Astrocyte (in vitro differentiated cells and primary cell): ENCODE measurements at regions not wholly inside any gene's neighbourhood (a gene's known extent, or its start where the extent isn't known, plus 50 kb on each side); places are given as distances from the start of the nearest gene placed in this dataset.
A peak's percentile ranks its signal among the peaks of the same experiment; 100 is the strongest.

Source experiments
- DNase-seq: peaks from one replicate; pipeline ENCODE4 v3.0.0-alpha.2; 2010; ENCODE audit warnings: low read depth
- FAIRE-seq: peaks from 2 replicates; lab custom pipeline; 2011; peaks lifted over from hg19 to GRCh38; lab: Jason Lieb, UNC
- H2AFZ ChIP-seq: 2 replicates; pipeline ENCODE4 v1.6.0; 2012; ENCODE audit warnings: low read depth, low read length, inconsistent platforms
- H3K27ac ChIP-seq: 2 replicates; pipeline ENCODE4 v1.5.1; 2011; ENCODE audit warnings: low read depth, low read length, inconsistent platforms
- H3K27me3 ChIP-seq: 2 replicates; pipeline ENCODE4 v1.6.0; 2011; ENCODE audit warnings: low read length, inconsistent platforms; ENCODE audit not compliant: insufficient read depth
- H3K36me3 ChIP-seq: 2 replicates; pipeline ENCODE4 v1.5.1; 2011; ENCODE audit warnings: low read length, inconsistent platforms; ENCODE audit not compliant: insufficient read depth
- H3K4me1 ChIP-seq: 2 replicates; pipeline ENCODE4 v1.5.1; 2011; ENCODE audit warnings: low read length, inconsistent platforms; ENCODE audit not compliant: insufficient read depth
- H3K4me2 ChIP-seq: 2 replicates; pipeline ENCODE4 v1.6.0; 2012; ENCODE audit warnings: low read length, inconsistent platforms
- H3K4me3 ChIP-seq: 2 replicates; pipeline ENCODE4 v1.5.1; 2011; ENCODE audit warnings: low read depth, mild to moderate bottlenecking, low read length, inconsistent platforms; ENCODE audit not compliant: insufficient read depth
- H3K79me2 ChIP-seq: 2 replicates; pipeline ENCODE4 v1.6.0; 2012; ENCODE audit warnings: mild to moderate bottlenecking, low read length, inconsistent platforms; ENCODE audit not compliant: insufficient read depth
- H3K9ac ChIP-seq: 2 replicates; pipeline ENCODE4 v1.6.0; 2012; ENCODE audit warnings: mild to moderate bottlenecking, low read length, inconsistent platforms
- H3K9me3 ChIP-seq: 2 replicates; pipeline ENCODE4 v1.5.1; 2012; ENCODE audit warnings: low read depth, mild to moderate bottlenecking, low read length, inconsistent platforms; ENCODE audit not compliant: insufficient read depth
- H4K20me1 ChIP-seq: 2 replicates; pipeline ENCODE4 v1.6.0; 2012; ENCODE audit warnings: low read length, inconsistent platforms; ENCODE audit not compliant: insufficient read depth
- H3K27ac Mint-ChIP-seq: one replicate; pipeline ENCODE4 v1.8.0; 2021; ENCODE audit warnings: mild to moderate bottlenecking, mixed read lengths; ENCODE audit not compliant: unreplicated experiment
- H3K27me3 Mint-ChIP-seq: one replicate; pipeline ENCODE4 v1.8.0; 2021; ENCODE audit warnings: low read depth, mixed read lengths; ENCODE audit not compliant: unreplicated experiment
- H3K36me3 Mint-ChIP-seq: one replicate; pipeline ENCODE4 v1.8.0; 2021; ENCODE audit warnings: low read depth, mixed read lengths; ENCODE audit not compliant: unreplicated experiment
- H3K4me1 Mint-ChIP-seq: one replicate; pipeline ENCODE4 v1.8.0; 2021; ENCODE audit warnings: low read depth, mixed read lengths; ENCODE audit not compliant: unreplicated experiment
- H3K4me3 Mint-ChIP-seq: one replicate; pipeline ENCODE4 v1.8.0; 2021; ENCODE audit warnings: mild to moderate bottlenecking, moderate library complexity, mixed read lengths; ENCODE audit not compliant: unreplicated experiment
- H3K9me3 Mint-ChIP-seq: one replicate; pipeline ENCODE4 v1.8.0; 2021; ENCODE audit warnings: mild to moderate bottlenecking, mixed read lengths; ENCODE audit not compliant: unreplicated experiment
- EZH2 ChIP-seq: IDR thresholded peaks from 2 replicates; pipeline ENCODE4 v1.6.1; 2012; ENCODE audit warnings: mild to moderate bottlenecking, low read length, inconsistent platforms; ENCODE audit not compliant: insufficient read depth
- TF ChIP-seq, protein P1 (sequence below): IDR thresholded peaks from 2 replicates; pipeline ENCODE4 v1.5.1; 2011; ENCODE audit warnings: low read depth, mild to moderate bottlenecking, inconsistent platforms, low read length, moderate library complexity; ENCODE audit not compliant: insufficient read depth

DNA sequence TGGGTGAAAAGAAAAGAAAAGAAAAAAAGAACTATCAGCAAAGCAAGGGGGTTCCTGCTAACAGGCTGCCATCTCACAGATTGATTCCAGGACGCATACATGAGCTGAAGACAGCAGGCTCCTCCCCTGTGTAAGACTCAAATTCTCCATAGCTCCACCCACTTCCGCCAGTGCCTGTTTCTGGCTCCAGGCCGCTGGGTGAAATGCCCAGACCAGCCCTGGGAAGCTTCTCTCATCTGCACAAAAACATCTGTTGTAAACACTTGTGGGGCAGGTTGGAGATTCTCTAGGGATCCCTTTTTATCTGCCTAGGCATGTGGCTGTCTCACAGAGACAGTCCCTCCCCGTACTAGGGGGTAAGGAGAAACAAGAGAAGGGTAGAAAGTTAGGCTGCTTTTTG is 1054.4 kb upstream of the SPRY2 start:
- Mint-ChIP-seq H3K27ac (no peak overlapping the region), H3K36me3 (no peaks in the 10 kb centered on the region), H3K4me1 (no peaks in the 10 kb centered on the region), H3K27me3 (no peaks in the 10 kb centered on the region), H3K4me3 (no peak overlapping the region), H3K9me3 (no peaks in the 10 kb centered on the region)
- no peaks in the 10 kb centered on the region for H3K4me1 ChIP-seq
- TF ChIP-seq EZH2 = no peak
- TF ChIP-seq, protein P1, sequence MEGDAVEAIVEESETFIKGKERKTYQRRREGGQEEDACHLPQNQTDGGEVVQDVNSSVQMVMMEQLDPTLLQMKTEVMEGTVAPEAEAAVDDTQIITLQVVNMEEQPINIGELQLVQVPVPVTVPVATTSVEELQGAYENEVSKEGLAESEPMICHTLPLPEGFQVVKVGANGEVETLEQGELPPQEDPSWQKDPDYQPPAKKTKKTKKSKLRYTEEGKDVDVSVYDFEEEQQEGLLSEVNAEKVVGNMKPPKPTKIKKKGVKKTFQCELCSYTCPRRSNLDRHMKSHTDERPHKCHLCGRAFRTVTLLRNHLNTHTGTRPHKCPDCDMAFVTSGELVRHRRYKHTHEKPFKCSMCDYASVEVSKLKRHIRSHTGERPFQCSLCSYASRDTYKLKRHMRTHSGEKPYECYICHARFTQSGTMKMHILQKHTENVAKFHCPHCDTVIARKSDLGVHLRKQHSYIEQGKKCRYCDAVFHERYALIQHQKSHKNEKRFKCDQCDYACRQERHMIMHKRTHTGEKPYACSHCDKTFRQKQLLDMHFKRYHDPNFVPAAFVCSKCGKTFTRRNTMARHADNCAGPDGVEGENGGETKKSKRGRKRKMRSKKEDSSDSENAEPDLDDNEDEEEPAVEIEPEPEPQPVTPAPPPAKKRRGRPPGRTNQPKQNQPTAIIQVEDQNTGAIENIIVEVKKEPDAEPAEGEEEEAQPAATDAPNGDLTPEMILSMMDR = no peak
- FAIRE-seq = no peak
- H3K36me3 ChIP-seq = no peaks in the 10 kb centered on the region
- H3K4me3 ChIP-seq = no peak overlapping the region
- H3K79me2 ChIP-seq = no peaks in the 10 kb centered on the region
- H4K20me1 ChIP-seq = no peaks in the 10 kb centered on the region
- H3K9ac ChIP-seq = no peak overlapping the region
- H3K27me3 ChIP-seq = no peaks in the 10 kb centered on the region
- no peak for DNase-seq
- H2AFZ ChIP-seq = peak overlapping the region; percentile 11
- no peak overlapping the region for H3K4me2 ChIP-seq
- H3K27ac ChIP-seq = no peak overlapping the region
- no peaks in the 10 kb centered on the region for H3K9me3 ChIP-seq

DNA sequence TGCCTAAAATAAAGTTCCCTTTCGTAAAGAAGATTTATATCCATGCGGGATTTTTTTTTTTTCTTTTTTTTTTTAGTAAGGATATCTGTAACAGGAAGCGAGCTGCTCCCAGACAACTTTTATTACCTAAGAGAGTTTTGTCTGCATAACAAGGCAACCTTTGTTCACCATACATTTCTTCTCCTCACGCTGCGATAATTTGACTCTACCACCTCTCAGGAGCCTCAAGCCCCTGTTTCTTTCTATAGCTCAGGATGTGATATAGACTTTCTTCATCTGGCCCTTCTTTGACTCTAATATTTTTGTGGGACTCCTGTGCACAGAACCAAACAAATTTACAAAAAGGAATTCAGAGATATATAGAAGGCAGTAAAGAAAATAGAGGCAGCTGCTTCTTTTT is 1053.7 kb upstream of the SPRY2 start:
- H3K4me3 Mint-ChIP-seq = no peak overlapping the region
- Histone ChIP-seq H3K4me3 (no peak overlapping the region), H4K20me1 (no peaks in the 10 kb centered on the region), H3K27me3 (no peaks in the 10 kb centered on the region), H3K4me1 (no peaks in the 10 kb centered on the region), H3K9ac (no peak overlapping the region), H3K27ac (no peak overlapping the region), H3K36me3 (no peaks in the 10 kb centered on the region), H3K79me2 (no peaks in the 10 kb centered on the region), H2AFZ (no peak overlapping the region), H3K9me3 (no peaks in the 10 kb centered on the region), H3K4me2 (no peak overlapping the region)
- H3K4me1 Mint-ChIP-seq = no peaks in the 10 kb centered on the region
- H3K27ac Mint-ChIP-seq = no peak overlapping the region
- no peaks in the 10 kb centered on the region for H3K27me3 Mint-ChIP-seq
- H3K9me3 Mint-ChIP-seq = no peaks in the 10 kb centered on the region
- FAIRE-seq (no peak), DNase-seq (no peak)
- no peaks in the 10 kb centered on the region for H3K36me3 Mint-ChIP-seq
- TF ChIP-seq, protein P1 = no peak
- no peak for TF ChIP-seq EZH2

DNA sequence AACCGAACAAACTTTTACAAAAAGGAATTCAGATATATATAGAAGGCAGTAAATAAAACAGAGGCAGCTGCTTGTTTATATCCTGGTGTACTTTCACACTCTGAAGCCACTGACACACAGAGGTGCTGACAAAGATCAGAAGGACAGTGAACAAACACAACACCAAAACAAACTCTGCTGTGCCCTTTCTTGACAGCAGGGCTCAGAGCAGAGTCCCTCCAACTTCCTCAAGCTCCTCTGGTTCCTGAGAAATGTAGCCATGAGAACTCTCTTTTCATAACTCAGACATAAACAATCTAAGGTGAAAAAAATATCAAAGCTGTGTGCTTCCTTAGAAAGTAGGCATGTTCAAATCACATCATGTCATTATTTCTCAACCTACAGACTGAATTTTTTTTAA is 1052.8 kb upstream of the SPRY2 start:
- Histone ChIP-seq H3K4me2 (no peak overlapping the region), H2AFZ (no peak overlapping the region)

More for the DNA sequence above, 1052.8 kb upstream of the SPRY2 start:
- Mint-ChIP-seq H3K4me3 (no peak overlapping the region), H3K27ac (no peak overlapping the region), H3K27me3 (no peaks in the 10 kb centered on the region), H3K4me1 (no peaks in the 10 kb centered on the region), H3K9me3 (no peaks in the 10 kb centered on the region), H3K36me3 (no peaks in the 10 kb centered on the region)
- H3K9ac ChIP-seq = no peak overlapping the region
- H4K20me1 ChIP-seq = no peaks in the 10 kb centered on the region
- FAIRE-seq = no peak
- H3K79me2 ChIP-seq = no peaks in the 10 kb centered on the region
- no peak overlapping the region for H3K4me3 ChIP-seq
- H3K36me3 ChIP-seq = no peaks in the 10 kb centered on the region
- TF ChIP-seq EZH2 = no peak
- TF ChIP-seq, protein P1 = no peak
- no peak for DNase-seq
- no peaks in the 10 kb centered on the region for H3K27me3 ChIP-seq
- H3K27ac ChIP-seq = no peak overlapping the region
- H3K9me3 ChIP-seq = no peaks in the 10 kb centered on the region
- no peaks in the 10 kb centered on the region for H3K4me1 ChIP-seq
